ENCODE measurements at regions not wholly inside any gene's neighbourhood (a gene's known extent, or its start where the extent isn't known, plus 50 kb on each side); places are given as distances from the start of the nearest gene placed in this dataset.

GRCh38 chr15:99486371-99487336 is 79.1 kb upstream of the MEF2A start:
- H3K27me3 ChIP-seq (replicated peaks in 1 of 4; ENCODE audit: control extremely low read depth in 1 of 4, control insufficient read depth in 3 of 4, insufficient read depth in 4 of 4, low read length in 3 of 4), result no peaks in the 10 kb centered on the region
- peak overlapping the region; percentile 88 for H3K4me2 ChIP-seq (replicated peaks; ENCODE audit: low read depth, low read length, poor library complexity, severe bottlenecking)
- ATAC-seq (ENCODE audit: low read depth) (peak; percentile 65), DNase-seq (no peak)
- ChIA-PET POLR2A (interaction anchor here (0.6 to 1.5 kb wide), 3 partner anchors 9 to 26 kb away, joined by 3 to 6 read pairs (median 3); no protein-coding TSS in a partner anchor), CTCF (interaction anchor here (1.5 to 2.9 kb wide), 3 partner anchors 20 to 218 kb away, joined by 4 to 7 read pairs (median 5); no protein-coding TSS in a partner anchor)
- Mint-ChIP-seq H3K9me3 (ENCODE audit: insufficient read depth) (no peaks in the 10 kb centered on the region), H3K27me3 (no peaks in the 10 kb centered on the region), H3K4me1 (peaks cover 29% of the 10 kb centered on the region), H3K4me3 (peak overlapping the region; percentile 91), H3K27ac (peak overlapping the region; percentile 76)
- peaks cover 23 to 25% of the 10 kb centered on the region in 2 donors for H3K4me1 ChIP-seq (ENCODE audit: control insufficient read depth in 2 of 2, insufficient read depth in 2 of 2, low read length in 2 of 2)
- no peak for TF ChIP-seq EZH2 (IDR thresholded peaks at IDR 0.05; ENCODE audit: borderline replicate concordance, insufficient read depth, low read depth, low read length, poor library complexity, severe bottlenecking)
- TF ChIP-seq CTCF (IDR thresholded peaks at IDR 0.05), result no peak
- H3K9me3 ChIP-seq (ENCODE audit: control extremely low read depth in 1 of 3, control insufficient read depth in 2 of 3, insufficient read depth in 1 of 3, low read length in 2 of 3), result no peaks in the 10 kb centered on the region
- H3K79me2 ChIP-seq (ENCODE audit: control insufficient read depth, insufficient read depth, low read length), result peaks cover 4% of the 10 kb centered on the region
- H3K27ac ChIP-seq (ENCODE audit: low read length in 2 of 2), result peak overlapping the region in 1 of 2 donors; percentile 24
- H3K9ac ChIP-seq (ENCODE audit: low read length), result peak overlapping the region; percentile 52
- intact Hi-C loops (cut with micrococcal nuclease), result no loop called here
- peak overlapping the region; percentile 82 for H2AFZ ChIP-seq (ENCODE audit: insufficient read depth, low read depth, low read length, poor library complexity, severe bottlenecking)
- H3K36me3 ChIP-seq (replicated peaks in 1 of 2; ENCODE audit: control extremely low read depth in 1 of 2, control insufficient read depth in 1 of 2, extremely low read depth in 1 of 2, insufficient read depth in 2 of 2, low read length in 1 of 2), result no peaks in the 10 kb centered on the region
- no peaks in the 10 kb centered on the region for H4K20me1 ChIP-seq (ENCODE audit: control insufficient read depth, insufficient read depth, low read length, poor library complexity, severe bottlenecking)
- H3K4me3 ChIP-seq (ENCODE audit: control extremely low read depth in 1 of 5, extremely low read depth in 1 of 5, insufficient read depth in 1 of 5, low read depth in 2 of 5, low read length in 4 of 5), result peak overlapping the region; percentile 25 to 57 (median 49)
- 10% methylated on average over 18 of the region's 31 CpGs for WGBS (ENCODE audit: insufficient coverage)

- intact Hi-C loops (cut with micrococcal nuclease), result no loop called here
- no peak overlapping the region for H3K9ac ChIP-seq (ENCODE audit: low read length)
- Mint-ChIP-seq H3K27me3 (no peaks in the 10 kb centered on the region), H3K4me3 (peak overlapping the region; percentile 91), H3K9me3 (ENCODE audit: insufficient read depth) (no peaks in the 10 kb centered on the region), H3K27ac (peak overlapping the region; percentile 69), H3K4me1 (peaks cover 29% of the 10 kb centered on the region)
- H3K9me3 ChIP-seq (ENCODE audit: control extremely low read depth in 1 of 3, control insufficient read depth in 2 of 3, insufficient read depth in 1 of 3, low read length in 2 of 3), result no peaks in the 10 kb centered on the region
- H3K27ac ChIP-seq (ENCODE audit: low read length in 2 of 2), result no peak overlapping the region
- no peak for TF ChIP-seq EZH2 (IDR thresholded peaks at IDR 0.05; ENCODE audit: borderline replicate concordance, insufficient read depth, low read depth, low read length, poor library complexity, severe bottlenecking)
- TF ChIP-seq CTCF (IDR thresholded peaks at IDR 0.05), result no peak
- H3K79me2 ChIP-seq (ENCODE audit: control insufficient read depth, insufficient read depth, low read length), result peaks cover 4% of the 10 kb centered on the region
- no peak for ATAC-seq (ENCODE audit: low read depth)
- ChIA-PET CTCF (interaction anchor here (1.6 to 2.9 kb wide), 2 partner anchors 20 to 217 kb away, joined by 5 to 7 read pairs; no protein-coding TSS in a partner anchor), POLR2A (interaction anchor here (1.5 kb wide), 1 partner anchor 25 kb away, joined by 6 read pairs; no protein-coding TSS in a partner anchor)
- no peaks in the 10 kb centered on the region for H4K20me1 ChIP-seq (ENCODE audit: control insufficient read depth, insufficient read depth, low read length, poor library complexity, severe bottlenecking)
- no peaks in the 10 kb centered on the region for H3K27me3 ChIP-seq (replicated peaks in 1 of 4; ENCODE audit: control extremely low read depth in 1 of 4, control insufficient read depth in 3 of 4, insufficient read depth in 4 of 4, low read length in 3 of 4)
- H3K36me3 ChIP-seq (replicated peaks in 1 of 2; ENCODE audit: control extremely low read depth in 1 of 2, control insufficient read depth in 1 of 2, extremely low read depth in 1 of 2, insufficient read depth in 2 of 2, low read length in 1 of 2), result no peaks in the 10 kb centered on the region
- H3K4me1 ChIP-seq (ENCODE audit: control insufficient read depth in 2 of 2, insufficient read depth in 2 of 2, low read length in 2 of 2), result peaks cover 23 to 25% of the 10 kb centered on the region in 2 donors
- 96% methylated on average over 3 of the region's 5 CpGs for WGBS (ENCODE audit: insufficient coverage)
- H2AFZ ChIP-seq (ENCODE audit: insufficient read depth, low read depth, low read length, poor library complexity, severe bottlenecking), result no peak overlapping the region
- no peak for DNase-seq
- H3K4me3 ChIP-seq (ENCODE audit: control extremely low read depth in 1 of 5, extremely low read depth in 1 of 5, insufficient read depth in 1 of 5, low read depth in 2 of 5, low read length in 4 of 5), result no peak overlapping the region
- peak overlapping the region; percentile 88 for H3K4me2 ChIP-seq (replicated peaks; ENCODE audit: low read depth, low read length, poor library complexity, severe bottlenecking)
These were observed 78.5 kb upstream of the MEF2A start for GRCh38 chr15:99487337-99487730.
